Left lung (tissue), 4 donors: ENCODE measurements at regions not wholly inside any gene's neighbourhood (a gene's known extent, or its start where the extent isn't known, plus 50 kb on each side); places are given as distances from the start of the nearest gene placed in this dataset.

Source experiments
- ATAC-seq: fragments of 200-7000 bp; cut with Tn5 transposase; one replicate; pipeline ENCODE4 v1.9.1; 2020; ENCODE audit warnings: moderate library complexity
- DNase-seq, 4 donors: peaks; one replicate each; pipeline ENCODE4 v3.0.0-alpha.2; 2013 to 2020
- H3K27ac ChIP-seq, 2 donors: fragments of 200-600 bp; sonication (generic) in 1 of 2; one replicate each; pipeline versions ENCODE4 v1.5.0 to v1.8.0; 2020 to 2021
- H3K27me3 ChIP-seq, 2 donors: fragments of 200-600 bp; sonication (generic) in 1 of 2; one replicate each; pipeline versions ENCODE4 v1.5.0 to v1.8.0; 2020 to 2021
- H3K36me3 ChIP-seq, 2 donors: fragments of 200-600 bp; sonication (generic) in 1 of 2; one replicate each; pipeline versions ENCODE4 v1.5.0 to v1.8.0; 2020 to 2021
- H3K4me1 ChIP-seq, 2 donors: fragments of 200-600 bp; one replicate each; pipeline ENCODE4 v1.8.0; 2021
- H3K4me3 ChIP-seq, 2 donors: fragments of 200-600 bp; sonication (generic) in 1 of 2; one replicate each; pipeline versions ENCODE4 v1.5.0 to v1.8.0; 2020 to 2021; ENCODE audit warnings: mild to moderate bottlenecking in 1 of 2
- H3K9me3 ChIP-seq, 2 donors: fragments of 200-600 bp; sonication (generic) in 1 of 2; one replicate each; pipeline versions ENCODE4 v1.5.0 to v1.8.0; 2020 to 2021
- CTCF ChIP-seq, 2 donors: fragments of 200-600 bp; sonication (generic) in 1 of 2; IDR thresholded peaks; one replicate each; pipeline versions ENCODE4 v1.5.0 to v1.8.0; 2021; ENCODE audit warnings: antibody characterized with exemption in 2 of 2
- intact Hi-C, 2 donors: fragments of 100-400 bp; cut with DNase I; formaldehyde crosslinking; loops; one replicate each; pipeline versions ENCODE4 v1.11.2 to v1.14.2; 2022
- donor health status: DM: no; HTN: yes; CAD: no.
- donor health status: DM: no; HTN: no; CAD: no.

GRCh38 chr6:14762077-14762476 lies 483.8 kb upstream of the JARID2 start:
- H3K36me3 ChIP-seq = no peaks in the 10 kb centered on the region
- H3K27ac ChIP-seq = no peak overlapping the region

GRCh38 chr6:14763139-14763538 lies 482.7 kb upstream of the JARID2 start:
- intact Hi-C loops = no loop called here
- no peak overlapping the region for H3K4me3 ChIP-seq
- TF ChIP-seq CTCF (IDR thresholded peaks at IDR 0.05) = no peak

More at GRCh38 chr6:14762077-14762476, 483.8 kb upstream of the JARID2 start:
- Histone ChIP-seq H3K27me3 (no peaks in the 10 kb centered on the region), H3K4me1 (peaks cover 0 to 32% of the 10 kb centered on the region in 2 donors), H3K4me3 (no peak overlapping the region), H3K9me3 (no peaks in the 10 kb centered on the region)
- DNase-seq (no peak), ATAC-seq (no peak)
- intact Hi-C loops = no loop called here
- no peak for TF ChIP-seq CTCF (IDR thresholded peaks at IDR 0.05)

GRCh38 chr6:14763616-14764015 lies 482.3 kb upstream of the JARID2 start:
- ATAC-seq = no peak
- Histone ChIP-seq H3K9me3 (no peaks in the 10 kb centered on the region), H3K27me3 (no peaks in the 10 kb centered on the region), H3K27ac (no peak overlapping the region), H3K4me1 (peaks cover 0 to 18% of the 10 kb centered on the region in 2 donors), H3K4me3 (no peak overlapping the region), H3K36me3 (no peaks in the 10 kb centered on the region)
- intact Hi-C loops = no loop called here
- DNase-seq = no peak
- TF ChIP-seq CTCF (IDR thresholded peaks at IDR 0.05) = no peak

More at GRCh38 chr6:14763139-14763538, 482.7 kb upstream of the JARID2 start:
- no peak for DNase-seq
- no peak overlapping the region for H3K27ac ChIP-seq
- ATAC-seq = no peak
- no peaks in the 10 kb centered on the region for H3K9me3 ChIP-seq
- no peaks in the 10 kb centered on the region for H3K36me3 ChIP-seq
- no peaks in the 10 kb centered on the region for H3K27me3 ChIP-seq
- H3K4me1 ChIP-seq = peaks cover 0 to 23% of the 10 kb centered on the region in 2 donors

- H3K27ac ChIP-seq = no peak overlapping the region
- no peak overlapping the region for H3K4me3 ChIP-seq
- no peak for ATAC-seq
- peaks cover 0 to 9% of the 10 kb centered on the region in 2 donors for H3K4me1 ChIP-seq
- no peaks in the 10 kb centered on the region for H3K9me3 ChIP-seq
- intact Hi-C loops = no loop called here
- H3K36me3 ChIP-seq = no peaks in the 10 kb centered on the region
- no peaks in the 10 kb centered on the region for H3K27me3 ChIP-seq
- DNase-seq = no peak
- no peak for TF ChIP-seq CTCF (IDR thresholded peaks at IDR 0.05)
These were observed 480.8 kb upstream of the JARID2 start for GRCh38 chr6:14765106-14765505.

GRCh38 chr6:14765721-14766390 lies 480.0 kb upstream of the JARID2 start:
- Histone ChIP-seq H3K4me1 (peaks cover 0 to 9% of the 10 kb centered on the region in 2 donors), H3K27me3 (no peaks in the 10 kb centered on the region), H3K36me3 (no peaks in the 10 kb centered on the region), H3K27ac (no peak overlapping the region), H3K9me3 (no peaks in the 10 kb centered on the region), H3K4me3 (no peak overlapping the region)
- no peak for ATAC-seq
- intact Hi-C loops = no loop called here
- no peak for TF ChIP-seq CTCF (IDR thresholded peaks at IDR 0.05)
- no peak for DNase-seq
